GM12873 (cell line): ENCODE measurements at regions not wholly inside any gene's neighbourhood (a gene's known extent, or its start where the extent isn't known, plus 50 kb on each side); places are given as distances from the start of the nearest gene placed in this dataset.

Experiments
- CTCF ChIP-seq: IDR thresholded peaks from 2 replicates; pipeline ENCODE4 v1.5.1; 2012; ENCODE audit warnings: low read depth, mild to moderate bottlenecking, moderate library complexity, low read length, control low read depth; ENCODE audit not compliant: insufficient read depth; ENCODE audit errors: missing control alignments

GRCh38 chr2:136572335-136572734 is 193.0 kb upstream of the THSD7B start:
- TF ChIP-seq CTCF = no peak

GRCh38 chr2:136557203-136557602 is 208.1 kb upstream of the THSD7B start:
- no peak for TF ChIP-seq CTCF

GRCh38 chr2:136550181-136550580 is 215.2 kb upstream of the THSD7B start:
- no peak for TF ChIP-seq CTCF

GRCh38 chr2:136539355-136539754 is 226.0 kb upstream of the THSD7B start:
- TF ChIP-seq CTCF = no peak

GRCh38 chr2:136538489-136538888 is 226.9 kb upstream of the THSD7B start:
- TF ChIP-seq CTCF = no peak

- TF ChIP-seq CTCF = no peak
Measured at GRCh38 chr2:136534811-136535210, 230.5 kb upstream of the THSD7B start.

GRCh38 chr2:136532171-136532570 is 233.2 kb upstream of the THSD7B start:
- no peak for TF ChIP-seq CTCF
